LNCAP (cell line): ENCODE measurements at regions not wholly inside any gene's neighbourhood (a gene's known extent, or its start where the extent isn't known, plus 50 kb on each side); places are given as distances from the start of the nearest gene placed in this dataset.

ENCODE experiments used
- CTCF ChIP-seq: fragments of 450-650 bp; IDR thresholded peaks from 2 replicates; pipeline ENCODE4 v1.5.1; 2017; ENCODE audit warnings: mild to moderate bottlenecking

- no peak for TF ChIP-seq CTCF
Observed at GRCh38 chr22:48953830-48954229, 873.8 kb downstream of the BRD1 start.

- no peak for TF ChIP-seq CTCF
Observed at GRCh38 chr22:48953103-48953720, 874.5 kb downstream of the BRD1 start.

GRCh38 chr22:48952256-48953102 lies 875.2 kb downstream of the BRD1 start:
- no peak for TF ChIP-seq CTCF

- TF ChIP-seq CTCF, result no peak
Observed at GRCh38 chr22:48951836-48952235, 875.8 kb downstream of the BRD1 start.

- TF ChIP-seq CTCF, result no peak
Observed at GRCh38 chr22:48950151-48950915, 877.3 kb downstream of the BRD1 start.

- TF ChIP-seq CTCF, result no peak
Observed at GRCh38 chr22:48949375-48950149, 878.1 kb downstream of the BRD1 start.

- TF ChIP-seq CTCF, result no peak
Observed at GRCh38 chr22:48948575-48949170, 879.0 kb downstream of the BRD1 start.
